ENCODE measurements at regions not wholly inside any gene's neighbourhood (a gene's known extent, or its start where the extent isn't known, plus 50 kb on each side); places are given as distances from the start of the nearest gene placed in this dataset.

DNA sequence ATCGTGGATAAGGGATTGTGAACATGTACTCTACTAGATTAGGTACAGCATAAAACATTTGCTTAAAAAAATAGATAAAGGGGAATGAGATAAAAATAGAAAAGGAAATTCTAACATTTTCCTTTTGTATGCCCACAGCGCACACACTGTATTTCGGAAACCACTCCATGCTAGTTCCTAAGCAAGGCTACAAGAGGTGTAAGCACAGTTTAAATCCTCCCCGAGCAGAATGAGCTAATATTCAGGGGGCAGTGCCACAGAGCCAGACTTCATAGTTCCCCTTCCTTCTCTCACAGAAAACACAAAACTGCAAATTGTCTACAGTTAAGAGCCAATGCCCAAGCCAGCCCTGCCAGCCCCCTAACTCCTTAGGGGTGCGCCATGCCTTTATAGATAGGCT lies 159.4 kb downstream of the ZNF281 start:
- TF ChIP-seq, protein P1, sequence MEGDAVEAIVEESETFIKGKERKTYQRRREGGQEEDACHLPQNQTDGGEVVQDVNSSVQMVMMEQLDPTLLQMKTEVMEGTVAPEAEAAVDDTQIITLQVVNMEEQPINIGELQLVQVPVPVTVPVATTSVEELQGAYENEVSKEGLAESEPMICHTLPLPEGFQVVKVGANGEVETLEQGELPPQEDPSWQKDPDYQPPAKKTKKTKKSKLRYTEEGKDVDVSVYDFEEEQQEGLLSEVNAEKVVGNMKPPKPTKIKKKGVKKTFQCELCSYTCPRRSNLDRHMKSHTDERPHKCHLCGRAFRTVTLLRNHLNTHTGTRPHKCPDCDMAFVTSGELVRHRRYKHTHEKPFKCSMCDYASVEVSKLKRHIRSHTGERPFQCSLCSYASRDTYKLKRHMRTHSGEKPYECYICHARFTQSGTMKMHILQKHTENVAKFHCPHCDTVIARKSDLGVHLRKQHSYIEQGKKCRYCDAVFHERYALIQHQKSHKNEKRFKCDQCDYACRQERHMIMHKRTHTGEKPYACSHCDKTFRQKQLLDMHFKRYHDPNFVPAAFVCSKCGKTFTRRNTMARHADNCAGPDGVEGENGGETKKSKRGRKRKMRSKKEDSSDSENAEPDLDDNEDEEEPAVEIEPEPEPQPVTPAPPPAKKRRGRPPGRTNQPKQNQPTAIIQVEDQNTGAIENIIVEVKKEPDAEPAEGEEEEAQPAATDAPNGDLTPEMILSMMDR (IDR thresholded peaks at IDR 0.05 in 8 of 11, conservative IDR thresholded peaks at IDR 0.05 in 3 of 11), result no peak
- no peak for TF ChIP-seq POLR2A (IDR thresholded peaks at IDR 0.05)
